Sigmoid colon (tissue), 4 donors: ENCODE measurements at regions not wholly inside any gene's neighbourhood (a gene's known extent, or its start where the extent isn't known, plus 50 kb on each side); places are given as distances from the start of the nearest gene placed in this dataset.

Experiments
- CTCF ChIP-seq, 4 experiments: fragments of 450-650 bp in 3 of 4; fragments of 200-600 bp in 1 of 4; IDR thresholded peaks; one replicate each; pipeline ENCODE4 v1.5.1; 2016 to 2019; ENCODE audit warnings: antibody characterized with exemption in 4 of 4, mild to moderate bottlenecking in 3 of 4, moderate library complexity in 2 of 4
- EP300 ChIP-seq, 4 donors: sonication (generic); formaldehyde crosslinking; IDR thresholded peaks; one replicate each; pipeline ENCODE4 v1.6.1; 2017; ENCODE audit warnings: antibody characterized with exemption in 4 of 4
- POLR2A ChIP-seq, 2 donors: fragments of 450-650 bp; IDR thresholded peaks; one replicate each; pipeline ENCODE4 v1.6.1; 2016; ENCODE audit warnings: antibody characterized with exemption in 2 of 2, mild to moderate bottlenecking in 2 of 2, moderate library complexity in 2 of 2
- POLR2AphosphoS5 ChIP-seq, 4 donors: sonication (generic); formaldehyde crosslinking; IDR thresholded peaks; one replicate each; pipeline ENCODE4 v1.6.1; 2017; ENCODE audit warnings: antibody characterized with exemption in 4 of 4

- TF ChIP-seq CTCF (IDR thresholded peaks at IDR 0.05) (no peak), POLR2A (IDR thresholded peaks at IDR 0.05) (no peak), POLR2AphosphoS5 (IDR thresholded peaks at IDR 0.05) (no peak), EP300 (IDR thresholded peaks at IDR 0.05) (no peak)
Measured at GRCh38 chr16:6267682-6268081, 1065.0 kb upstream of the RBFOX1 start.
